Kidney (tissue), 13 donors: ENCODE measurements at regions not wholly inside any gene's neighbourhood (a gene's known extent, or its start where the extent isn't known, plus 50 kb on each side); places are given as distances from the start of the nearest gene placed in this dataset.

ENCODE experiments used
- DNase-seq, 5 donors: peaks; one replicate each; pipeline ENCODE4 v3.0.0-alpha.2; 2013 to 2020
- FAIRE-seq: peaks from 2 replicates; lab custom pipeline; 2012; peaks lifted over from hg19 to GRCh38; lab: Jason Lieb, UNC
- H3K27ac ChIP-seq, 2 donors: one replicate each; pipeline ENCODE4 v1.7.0; 2013; ENCODE audit warnings: low read depth in 2 of 2, low read length in 2 of 2, inconsistent platforms in 1 of 2
- H3K27me3 ChIP-seq: one replicate; pipeline ENCODE4 v1.7.1; 2013; ENCODE audit warnings: low read length, inconsistent platforms; ENCODE audit not compliant: control insufficient read depth, insufficient read depth
- H3K36me3 ChIP-seq, 3 donors: one replicate each; pipeline versions ENCODE4 v1.7.0 to v1.7.1; 2013; ENCODE audit warnings: low read length in 3 of 3, control low read depth in 1 of 3, inconsistent platforms in 1 of 3; ENCODE audit not compliant: insufficient read depth in 3 of 3, control insufficient read depth in 2 of 3
- H3K4me1 ChIP-seq, 3 donors: one replicate each; pipeline versions ENCODE4 v1.7.0 to v1.7.1; 2013; ENCODE audit warnings: low read length in 3 of 3, inconsistent platforms in 1 of 3, low read depth in 1 of 3; ENCODE audit not compliant: control insufficient read depth in 2 of 3, insufficient read depth in 2 of 3
- H3K4me3 ChIP-seq, 3 donors: one replicate each; pipeline versions ENCODE4 v1.7.0 to v1.8.1; 2013; ENCODE audit warnings: low read length in 3 of 3, control low read depth in 1 of 3, inconsistent platforms in 1 of 3
- H3K9ac ChIP-seq, 3 donors: one replicate each; pipeline versions ENCODE4 v1.7.0 to v1.7.1; 2013; ENCODE audit warnings: low read length in 3 of 3, control low read depth in 1 of 3, inconsistent platforms in 1 of 3
- H3K9me3 ChIP-seq, 3 donors: one replicate each; pipeline versions ENCODE4 v1.7.0 to v1.7.1; 2013; ENCODE audit warnings: low read length in 3 of 3, control low read depth in 1 of 3, inconsistent platforms in 1 of 3; ENCODE audit not compliant: control insufficient read depth in 2 of 3, insufficient read depth in 1 of 3
- CTCF ChIP-seq: IDR thresholded peaks from 3 replicates; pipeline ENCODE4 v1.5.1; 2012; ENCODE audit warnings: mild to moderate bottlenecking, moderate library complexity, borderline replicate concordance; ENCODE audit not compliant: insufficient read depth; ENCODE audit errors: extremely low read depth
- intact Hi-C: fragments of 100-400 bp; cut with DNase I; formaldehyde crosslinking; loops from one replicate; pipeline ENCODE4 v1.11.1; 2022
- donor health status: control.
- donor health status: control.
- donor health status: control.
- donor health status: control.
- donor health status: control.
- donor health status: DM: yes; HTN: yes; CAD: no.
- donor health status: Normal renal cell carcinoma (clear cell type).

GRCh38 chr18:35868915-35869314 is 103.6 kb upstream of the RMP24 start:
- Histone ChIP-seq H3K36me3 (no peaks in the 10 kb centered on the region), H3K9ac (no peak overlapping the region), H3K4me3 (no peak overlapping the region), H3K4me1 (no peaks in the 10 kb centered on the region), H3K9me3 (no peaks in the 10 kb centered on the region), H3K27me3 (no peaks in the 10 kb centered on the region), H3K27ac (no peak overlapping the region)
- intact Hi-C loops: no loop called here
- DNase-seq (no peak), FAIRE-seq (no peak)
- no peak for TF ChIP-seq CTCF

GRCh38 chr18:35871337-35871736 is 101.1 kb upstream of the RMP24 start:
- no peak for FAIRE-seq
- intact Hi-C loops: no loop called here
- Histone ChIP-seq H3K27me3 (no peaks in the 10 kb centered on the region), H3K27ac (no peak overlapping the region), H3K36me3 (no peaks in the 10 kb centered on the region), H3K9ac (no peak overlapping the region), H3K4me1 (no peaks in the 10 kb centered on the region), H3K9me3 (no peaks in the 10 kb centered on the region), H3K4me3 (no peak overlapping the region)
- no peak for DNase-seq
- TF ChIP-seq CTCF: no peak

GRCh38 chr18:35875566-35875965 is 96.9 kb upstream of the RMP24 start:
- no peak for TF ChIP-seq CTCF
- no peaks in the 10 kb centered on the region for H3K9me3 ChIP-seq
- no peak overlapping the region for H3K27ac ChIP-seq
- no peak overlapping the region for H3K4me3 ChIP-seq
- FAIRE-seq: no peak
- H3K36me3 ChIP-seq: no peaks in the 10 kb centered on the region
- intact Hi-C loops: no loop called here
- no peaks in the 10 kb centered on the region for H3K27me3 ChIP-seq
- no peak overlapping the region for H3K9ac ChIP-seq
- no peak for DNase-seq
- no peaks in the 10 kb centered on the region for H3K4me1 ChIP-seq

- Histone ChIP-seq H3K36me3 (no peaks in the 10 kb centered on the region), H3K4me3 (no peak overlapping the region), H3K27ac (no peak overlapping the region), H3K9me3 (no peaks in the 10 kb centered on the region), H3K27me3 (no peaks in the 10 kb centered on the region), H3K9ac (no peak overlapping the region), H3K4me1 (no peaks in the 10 kb centered on the region)
- intact Hi-C loops: no loop called here
- no peak for DNase-seq
- FAIRE-seq: no peak
- TF ChIP-seq CTCF: no peak
Observed at GRCh38 chr18:35876243-35876642, 96.2 kb upstream of the RMP24 start.
